ENCODE measurements at regions not wholly inside any gene's neighbourhood (a gene's known extent, or its start where the extent isn't known, plus 50 kb on each side); places are given as distances from the start of the nearest gene placed in this dataset.

- Histone ChIP-seq H3K4me2 (ENCODE audit: extremely low read depth, insufficient read depth, low read length) (no peak overlapping the region), H3K27me3 (ENCODE audit: control insufficient read depth, insufficient read depth, low read length) (peaks cover 8% of the 10 kb centered on the region), H3K36me3 (ENCODE audit: control insufficient read depth, insufficient read depth, low read length) (no peaks in the 10 kb centered on the region), H2AFZ (ENCODE audit: low read length) (no peak overlapping the region), H4K20me1 (ENCODE audit: control insufficient read depth, extremely low read depth, insufficient read depth, low read length) (no peaks in the 10 kb centered on the region), H3K79me2 (ENCODE audit: control insufficient read depth, insufficient read depth, low read length) (no peaks in the 10 kb centered on the region), H3K4me3 (replicated peaks in 1 of 4; ENCODE audit: control extremely low read depth in 1 of 4, insufficient read depth in 1 of 4, low read depth in 3 of 4, low read length in 4 of 4) (no peak overlapping the region), H3K4me1 (ENCODE audit: control insufficient read depth, extremely low read depth, insufficient read depth, low read length) (no peaks in the 10 kb centered on the region), H3K9ac (ENCODE audit: insufficient read depth, low read length) (no peak overlapping the region), H3K9me3 (ENCODE audit: control insufficient read depth, insufficient read depth, low read depth, low read length) (no peaks in the 10 kb centered on the region), H3K27ac (ENCODE audit: insufficient read depth, low read length) (no peak overlapping the region)
- DNase-seq (ENCODE audit: low read depth in 2 of 2): no peak
- TF ChIP-seq, protein P1, sequence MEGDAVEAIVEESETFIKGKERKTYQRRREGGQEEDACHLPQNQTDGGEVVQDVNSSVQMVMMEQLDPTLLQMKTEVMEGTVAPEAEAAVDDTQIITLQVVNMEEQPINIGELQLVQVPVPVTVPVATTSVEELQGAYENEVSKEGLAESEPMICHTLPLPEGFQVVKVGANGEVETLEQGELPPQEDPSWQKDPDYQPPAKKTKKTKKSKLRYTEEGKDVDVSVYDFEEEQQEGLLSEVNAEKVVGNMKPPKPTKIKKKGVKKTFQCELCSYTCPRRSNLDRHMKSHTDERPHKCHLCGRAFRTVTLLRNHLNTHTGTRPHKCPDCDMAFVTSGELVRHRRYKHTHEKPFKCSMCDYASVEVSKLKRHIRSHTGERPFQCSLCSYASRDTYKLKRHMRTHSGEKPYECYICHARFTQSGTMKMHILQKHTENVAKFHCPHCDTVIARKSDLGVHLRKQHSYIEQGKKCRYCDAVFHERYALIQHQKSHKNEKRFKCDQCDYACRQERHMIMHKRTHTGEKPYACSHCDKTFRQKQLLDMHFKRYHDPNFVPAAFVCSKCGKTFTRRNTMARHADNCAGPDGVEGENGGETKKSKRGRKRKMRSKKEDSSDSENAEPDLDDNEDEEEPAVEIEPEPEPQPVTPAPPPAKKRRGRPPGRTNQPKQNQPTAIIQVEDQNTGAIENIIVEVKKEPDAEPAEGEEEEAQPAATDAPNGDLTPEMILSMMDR (conservative IDR thresholded peaks at IDR 0.05 in 1 of 2, IDR thresholded peaks at IDR 0.05 in 1 of 2; ENCODE audit: low read depth in 1 of 2, low read length in 2 of 2): no peak
- no peak for TF ChIP-seq EZH2 (IDR thresholded peaks at IDR 0.05; ENCODE audit: low read length, missing control alignments)
Observed at GRCh38 chr5:171713152-171713551, 72.5 kb upstream of the SMIM23 start.

- DNase-seq (ENCODE audit: low read depth in 2 of 2): no peak
- Histone ChIP-seq H3K9me3 (ENCODE audit: control insufficient read depth, insufficient read depth, low read depth, low read length) (no peaks in the 10 kb centered on the region), H3K36me3 (ENCODE audit: control insufficient read depth, insufficient read depth, low read length) (no peaks in the 10 kb centered on the region), H4K20me1 (ENCODE audit: control insufficient read depth, extremely low read depth, insufficient read depth, low read length) (no peaks in the 10 kb centered on the region), H3K4me3 (replicated peaks in 1 of 4; ENCODE audit: control extremely low read depth in 1 of 4, insufficient read depth in 1 of 4, low read depth in 3 of 4, low read length in 4 of 4) (no peak overlapping the region), H3K79me2 (ENCODE audit: control insufficient read depth, insufficient read depth, low read length) (no peaks in the 10 kb centered on the region), H3K4me2 (ENCODE audit: extremely low read depth, insufficient read depth, low read length) (no peak overlapping the region), H3K4me1 (ENCODE audit: control insufficient read depth, extremely low read depth, insufficient read depth, low read length) (no peaks in the 10 kb centered on the region), H2AFZ (ENCODE audit: low read length) (no peak overlapping the region), H3K27me3 (ENCODE audit: control insufficient read depth, insufficient read depth, low read length) (peaks cover 13% of the 10 kb centered on the region), H3K27ac (ENCODE audit: insufficient read depth, low read length) (no peak overlapping the region), H3K9ac (ENCODE audit: insufficient read depth, low read length) (no peak overlapping the region)
- TF ChIP-seq, protein P1 (conservative IDR thresholded peaks at IDR 0.05 in 1 of 2, IDR thresholded peaks at IDR 0.05 in 1 of 2; ENCODE audit: low read depth in 1 of 2, low read length in 2 of 2): no peak
- no peak for TF ChIP-seq EZH2 (IDR thresholded peaks at IDR 0.05; ENCODE audit: low read length, missing control alignments)
Observed at GRCh38 chr5:171714261-171714660, 71.4 kb upstream of the SMIM23 start.

GRCh38 chr5:171714851-171715250, 70.8 kb upstream of the SMIM23 start:
- H3K4me3 ChIP-seq (replicated peaks in 1 of 4; ENCODE audit: control extremely low read depth in 1 of 4, insufficient read depth in 1 of 4, low read depth in 3 of 4, low read length in 4 of 4): no peak overlapping the region
- TF ChIP-seq, protein P1 (conservative IDR thresholded peaks at IDR 0.05 in 1 of 2, IDR thresholded peaks at IDR 0.05 in 1 of 2; ENCODE audit: low read depth in 1 of 2, low read length in 2 of 2): no peak
- no peak for TF ChIP-seq EZH2 (IDR thresholded peaks at IDR 0.05; ENCODE audit: low read length, missing control alignments)
- H3K36me3 ChIP-seq (ENCODE audit: control insufficient read depth, insufficient read depth, low read length): no peaks in the 10 kb centered on the region
- no peak overlapping the region for H3K9ac ChIP-seq (ENCODE audit: insufficient read depth, low read length)
- no peak for DNase-seq (ENCODE audit: low read depth in 2 of 2)
- H2AFZ ChIP-seq (ENCODE audit: low read length): no peak overlapping the region
- H4K20me1 ChIP-seq (ENCODE audit: control insufficient read depth, extremely low read depth, insufficient read depth, low read length): no peaks in the 10 kb centered on the region
- H3K27me3 ChIP-seq (ENCODE audit: control insufficient read depth, insufficient read depth, low read length): peaks cover 13% of the 10 kb centered on the region
- no peaks in the 10 kb centered on the region for H3K79me2 ChIP-seq (ENCODE audit: control insufficient read depth, insufficient read depth, low read length)
- H3K27ac ChIP-seq (ENCODE audit: insufficient read depth, low read length): no peak overlapping the region
- no peak overlapping the region for H3K4me2 ChIP-seq (ENCODE audit: extremely low read depth, insufficient read depth, low read length)
- no peaks in the 10 kb centered on the region for H3K4me1 ChIP-seq (ENCODE audit: control insufficient read depth, extremely low read depth, insufficient read depth, low read length)
- H3K9me3 ChIP-seq (ENCODE audit: control insufficient read depth, insufficient read depth, low read depth, low read length): no peaks in the 10 kb centered on the region

Data from fibroblast of lung (primary cell).